H1 (cell line): ENCODE measurements at regions not wholly inside any gene's neighbourhood (a gene's known extent, or its start where the extent isn't known, plus 50 kb on each side); places are given as distances from the start of the nearest gene placed in this dataset.
A peak's percentile ranks its signal among the peaks of the same experiment; 100 is the strongest.

Experiments
- ATF3 ChIP-seq: IDR thresholded peaks from 2 replicates; pipeline ENCODE4 v1.6.1; 2011; ENCODE audit warnings: low read depth, mild to moderate bottlenecking, low read length; ENCODE audit not compliant: insufficient read depth
- CHD2 ChIP-seq: IDR thresholded peaks from 2 replicates; pipeline ENCODE4 v1.6.1; 2012; ENCODE audit warnings: low read length, improper control_type of control experiment
- EZH2 ChIP-seq: fragments of 200-600 bp; sonication (generic); IDR thresholded peaks from 2 replicates; pipeline ENCODE4 v1.7.1; 2012; ENCODE audit warnings: low read depth, mild to moderate bottlenecking, moderate library complexity, low read length, inconsistent platforms; ENCODE audit not compliant: severe bottlenecking
- MAFK ChIP-seq: IDR thresholded peaks from 2 replicates; pipeline ENCODE4 v1.6.1; 2012; ENCODE audit warnings: low read depth, mild to moderate bottlenecking, improper control_type of control experiment, low read length
- POLR2A ChIP-seq, 2 experiments: IDR thresholded peaks; 1 replicate in 1 of 2; 2 replicates in 1 of 2; pipeline ENCODE4 v1.6.1; 2011; ENCODE audit warnings: low read depth in 2 of 2, low read length in 2 of 2, mild to moderate bottlenecking in 2 of 2; ENCODE audit errors: control extremely low read depth in 1 of 2
- POLR2AphosphoS5 ChIP-seq: IDR thresholded peaks from 2 replicates; pipeline ENCODE4 v1.6.1; 2011; ENCODE audit warnings: low read depth, low read length
- RAD21 ChIP-seq, 2 experiments: IDR thresholded peaks in 1 of 2; conservative IDR thresholded peaks in 1 of 2; 2 replicates each; pipeline ENCODE4 v1.6.1; 2011; ENCODE audit warnings: low read depth in 2 of 2, low read length in 2 of 2, improper control_type of control experiment in 1 of 2, inconsistent platforms in 1 of 2, mild to moderate bottlenecking in 1 of 2, moderate library complexity in 1 of 2
- RXRA ChIP-seq: IDR thresholded peaks from 2 replicates; pipeline ENCODE4 v1.6.1; 2011; ENCODE audit warnings: low read depth, mild to moderate bottlenecking, low read length, moderate library complexity; ENCODE audit not compliant: insufficient read depth
- SIN3A ChIP-seq, 2 experiments: IDR thresholded peaks in 1 of 2; conservative IDR thresholded peaks in 1 of 2; 2 replicates each; pipeline ENCODE4 v1.6.1; 2011 to 2012; ENCODE audit warnings: low read length in 2 of 2, improper control_type of control experiment in 1 of 2, low read depth in 1 of 2, mild to moderate bottlenecking in 1 of 2
- TCF12 ChIP-seq: IDR thresholded peaks from 2 replicates; pipeline ENCODE4 v1.6.1; 2011; ENCODE audit warnings: low read depth, mild to moderate bottlenecking, low read length
- TF ChIP-seq, protein P1 (sequence below), 3 experiments: IDR thresholded peaks; 1 replicate in 2 of 3; 2 replicates in 1 of 3; pipeline versions ENCODE4 v1.5.1 to v1.6.1; 2011; ENCODE audit warnings: low read length in 3 of 3, mild to moderate bottlenecking in 3 of 3, inconsistent platforms in 2 of 3, low read depth in 1 of 3, moderate library complexity in 1 of 3; ENCODE audit not compliant: insufficient read depth in 1 of 3; ENCODE audit errors: control extremely low read depth in 1 of 3

DNA sequence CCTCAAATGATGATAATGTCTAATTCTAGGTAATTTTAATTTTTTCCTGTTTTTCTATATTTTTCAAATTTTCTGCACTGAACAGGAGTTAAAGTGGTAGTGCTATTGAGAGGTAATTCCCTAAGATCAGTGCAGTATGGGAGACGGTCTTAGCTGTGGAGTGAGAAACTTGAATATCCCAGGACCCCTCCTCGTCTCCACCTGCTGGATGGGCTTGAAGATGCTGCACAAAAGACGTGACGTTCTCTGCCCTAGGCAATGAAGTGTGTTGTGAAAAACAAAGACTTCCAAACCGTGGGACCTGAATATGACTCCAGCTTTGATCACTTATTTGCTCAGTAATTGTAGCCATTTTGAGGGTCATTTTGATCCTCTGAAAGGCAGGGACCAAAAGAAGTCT is 298.1 kb downstream of the VRK1 start:
- TF ChIP-seq, protein P1, sequence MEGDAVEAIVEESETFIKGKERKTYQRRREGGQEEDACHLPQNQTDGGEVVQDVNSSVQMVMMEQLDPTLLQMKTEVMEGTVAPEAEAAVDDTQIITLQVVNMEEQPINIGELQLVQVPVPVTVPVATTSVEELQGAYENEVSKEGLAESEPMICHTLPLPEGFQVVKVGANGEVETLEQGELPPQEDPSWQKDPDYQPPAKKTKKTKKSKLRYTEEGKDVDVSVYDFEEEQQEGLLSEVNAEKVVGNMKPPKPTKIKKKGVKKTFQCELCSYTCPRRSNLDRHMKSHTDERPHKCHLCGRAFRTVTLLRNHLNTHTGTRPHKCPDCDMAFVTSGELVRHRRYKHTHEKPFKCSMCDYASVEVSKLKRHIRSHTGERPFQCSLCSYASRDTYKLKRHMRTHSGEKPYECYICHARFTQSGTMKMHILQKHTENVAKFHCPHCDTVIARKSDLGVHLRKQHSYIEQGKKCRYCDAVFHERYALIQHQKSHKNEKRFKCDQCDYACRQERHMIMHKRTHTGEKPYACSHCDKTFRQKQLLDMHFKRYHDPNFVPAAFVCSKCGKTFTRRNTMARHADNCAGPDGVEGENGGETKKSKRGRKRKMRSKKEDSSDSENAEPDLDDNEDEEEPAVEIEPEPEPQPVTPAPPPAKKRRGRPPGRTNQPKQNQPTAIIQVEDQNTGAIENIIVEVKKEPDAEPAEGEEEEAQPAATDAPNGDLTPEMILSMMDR (IDR thresholded peaks at IDR 0.05; ENCODE audit: control extremely low read depth in 1 of 3, insufficient read depth in 1 of 3, low read depth in 1 of 3, low read length in 3 of 3): peak; percentile 8 to 30 (median 30)
- TF ChIP-seq CHD2 (no peak), RAD21 (IDR thresholded peaks at IDR 0.05 in 1 of 2, conservative IDR thresholded peaks at IDR 0.05 in 1 of 2; ENCODE audit: low read depth in 2 of 2, low read length in 2 of 2) (peak in 1 of 2 experiments; percentile 28; a peak in 2 of 4 replicates), POLR2A (IDR thresholded peaks at IDR 0.05; ENCODE audit: control extremely low read depth in 1 of 2, low read depth in 2 of 2, low read length in 2 of 2) (no peak), RXRA (no peak), MAFK (no peak), EZH2 (no peak), SIN3A (conservative IDR thresholded peaks at IDR 0.05 in 1 of 2, IDR thresholded peaks at IDR 0.05 in 1 of 2; ENCODE audit: low read depth in 1 of 2, low read length in 2 of 2) (no peak), POLR2AphosphoS5 (no peak), ATF3 (no peak), TCF12 (no peak)
